ENCODE measurements at regions not wholly inside any gene's neighbourhood (a gene's known extent, or its start where the extent isn't known, plus 50 kb on each side); places are given as distances from the start of the nearest gene placed in this dataset.
A peak's percentile ranks its signal among the peaks of the same experiment; 100 is the strongest.

GRCh38 chr22:26891429-26891828, 234.0 kb downstream of the MIAT start:
- H3K36me3 Mint-ChIP-seq: peaks cover 14 to 39% of the 10 kb centered on the region in 2 donors
- Histone ChIP-seq H3K4me3 (ENCODE audit: low read length in 2 of 2) (no peak overlapping the region), H3K36me3 (ENCODE audit: insufficient read depth, low read length) (no peaks in the 10 kb centered on the region), H3K4me1 (ENCODE audit: insufficient read depth, low read length) (no peaks in the 10 kb centered on the region), H3K9me3 (ENCODE audit: control insufficient read depth in 1 of 2, low read length in 2 of 2) (no peaks in the 10 kb centered on the region), H3K27me3 (ENCODE audit: insufficient read depth, low read length) (no peaks in the 10 kb centered on the region), H3K27ac (ENCODE audit: low read depth, low read length) (no peak overlapping the region)
- H3K27ac Mint-ChIP-seq: no peak overlapping the region
- H3K27me3 Mint-ChIP-seq: peaks cover 0 to 11% of the 10 kb centered on the region in 2 donors
- DNase-seq: no peak
- ChIA-PET CTCF (ENCODE audit: partially characterized antibody) (no interaction called here), POLR2A (ENCODE audit: partially characterized antibody) (no interaction called here)
- H3K4me3 Mint-ChIP-seq: no peak overlapping the region
- intact Hi-C loops (cut with micrococcal nuclease): no loop called here
- peaks cover 0 to 1% (median 0%) of the 10 kb centered on the region in 4 donors for H3K4me1 Mint-ChIP-seq
- peaks cover 0 to 3% (median 0%) of the 10 kb centered on the region in 8 donors for H3K9me3 Mint-ChIP-seq

GRCh38 chr22:26892166-26893041, 235.0 kb downstream of the MIAT start:
- Mint-ChIP-seq H3K27ac (no peak overlapping the region), H3K27me3 (peaks cover 2 to 19% of the 10 kb centered on the region in 2 donors), H3K9me3 (peaks cover 0 to 3% (median 0%) of the 10 kb centered on the region in 8 donors), H3K36me3 (peaks cover 7 to 29% of the 10 kb centered on the region in 2 donors), H3K4me3 (no peak overlapping the region), H3K4me1 (peaks cover 0 to 1% (median 0%) of the 10 kb centered on the region in 4 donors)
- H3K4me1 ChIP-seq (ENCODE audit: insufficient read depth, low read length): no peaks in the 10 kb centered on the region
- H3K9me3 ChIP-seq (ENCODE audit: control insufficient read depth in 1 of 2, low read length in 2 of 2): no peaks in the 10 kb centered on the region
- no peaks in the 10 kb centered on the region for H3K36me3 ChIP-seq (ENCODE audit: insufficient read depth, low read length)
- no peak for DNase-seq
- ChIA-PET POLR2A (ENCODE audit: partially characterized antibody) (no interaction called here), CTCF (ENCODE audit: partially characterized antibody) (no interaction called here)
- H3K27ac ChIP-seq (ENCODE audit: low read depth, low read length): no peak overlapping the region
- no peak overlapping the region for H3K4me3 ChIP-seq (ENCODE audit: low read length in 2 of 2)
- intact Hi-C loops (cut with micrococcal nuclease): no loop called here
- no peaks in the 10 kb centered on the region for H3K27me3 ChIP-seq (ENCODE audit: insufficient read depth, low read length)

DNA sequence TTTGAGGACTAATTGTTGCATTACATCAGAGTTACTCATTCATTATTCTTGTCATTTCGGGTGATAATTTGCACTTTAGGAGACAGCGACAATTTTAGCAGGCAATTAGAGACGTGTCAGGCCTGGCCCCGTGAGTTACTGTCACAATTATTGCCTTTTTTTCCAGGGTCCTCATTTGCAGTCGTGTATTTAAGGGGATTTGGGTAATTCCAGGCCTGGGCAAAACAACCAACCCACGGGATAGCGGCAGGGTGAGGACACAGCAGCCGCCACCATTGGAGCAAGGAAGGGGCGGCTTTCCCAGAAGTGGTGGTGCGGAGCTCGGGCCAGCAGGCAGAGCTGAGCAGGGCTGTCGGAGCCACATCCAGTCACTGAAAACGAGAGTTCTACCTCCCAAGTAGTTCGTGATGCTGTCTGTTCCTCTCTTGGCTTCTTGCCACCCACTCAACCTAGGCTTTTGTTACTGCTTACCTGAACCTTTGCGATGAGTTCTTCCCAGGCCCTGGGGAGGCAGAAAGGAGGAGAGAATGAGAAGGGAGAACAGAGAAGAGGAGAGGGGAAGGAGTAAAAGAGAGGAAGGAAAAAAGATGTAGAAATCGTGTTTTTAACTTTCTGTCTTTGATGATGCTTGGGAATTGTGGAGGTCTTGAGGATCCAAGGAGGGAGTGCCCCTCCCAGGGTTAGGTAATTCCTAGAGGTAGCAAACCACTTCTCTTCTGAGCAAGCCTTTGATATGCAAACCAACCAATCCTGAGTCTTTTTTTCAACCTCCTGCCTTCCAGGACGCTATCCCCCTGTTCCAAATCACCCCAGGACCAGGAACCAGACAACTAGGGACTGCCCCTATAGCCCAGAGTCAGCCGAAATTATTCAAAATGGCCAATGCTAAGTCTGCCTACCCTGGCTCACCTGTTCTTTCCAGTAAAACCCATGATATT, 236.1 kb downstream of the MIAT start:
- peaks cover 7 to 32% of the 10 kb centered on the region in 2 donors for H3K36me3 Mint-ChIP-seq
- no peaks in the 10 kb centered on the region for H3K4me1 ChIP-seq (ENCODE audit: insufficient read depth, low read length)

DNA sequence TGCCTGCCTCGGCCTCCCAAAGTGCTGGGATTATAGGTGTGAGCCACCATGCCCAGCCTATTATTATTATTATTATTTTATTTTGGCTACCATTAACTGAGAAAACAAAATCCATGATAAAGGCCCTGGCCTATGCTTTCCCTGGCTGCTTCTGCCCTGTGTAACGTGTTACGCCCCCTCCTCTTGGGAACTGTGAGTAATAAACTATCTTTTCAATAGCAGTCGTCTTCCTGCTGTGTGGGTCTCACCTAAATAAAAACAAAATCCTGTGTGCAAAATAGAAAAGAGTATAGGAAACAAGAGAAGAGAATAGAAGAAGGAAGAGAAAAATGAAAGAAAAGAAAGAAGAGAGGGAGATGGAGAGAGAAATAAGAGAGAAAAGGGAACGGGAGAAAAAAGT, 237.0 kb downstream of the MIAT start:
- Mint-ChIP-seq H3K9me3 (peaks cover 0 to 8% (median 1%) of the 10 kb centered on the region in 8 donors), H3K27me3 (peaks cover 13 to 35% of the 10 kb centered on the region in 2 donors), H3K36me3 (peaks cover 7 to 32% of the 10 kb centered on the region in 2 donors), H3K4me3 (no peak overlapping the region), H3K4me1 (peaks cover 0 to 1% (median 0%) of the 10 kb centered on the region in 4 donors), H3K27ac (no peak overlapping the region)
- no peaks in the 10 kb centered on the region for H3K4me1 ChIP-seq (ENCODE audit: insufficient read depth, low read length)
- no peaks in the 10 kb centered on the region for H3K36me3 ChIP-seq (ENCODE audit: insufficient read depth, low read length)
- CTCF ChIA-PET (ENCODE audit: partially characterized antibody): no interaction called here
- intact Hi-C loops (cut with micrococcal nuclease): no loop called here
- H3K27ac ChIP-seq (ENCODE audit: low read depth, low read length): no peak overlapping the region
- no peaks in the 10 kb centered on the region for H3K27me3 ChIP-seq (ENCODE audit: insufficient read depth, low read length)
- H3K9me3 ChIP-seq (ENCODE audit: control insufficient read depth in 1 of 2, low read length in 2 of 2): no peaks in the 10 kb centered on the region
- POLR2A ChIA-PET (ENCODE audit: partially characterized antibody): no interaction called here
- no peak for DNase-seq
- H3K4me3 ChIP-seq (ENCODE audit: low read length in 2 of 2): no peak overlapping the region

More for the DNA sequence above, 236.1 kb downstream of the MIAT start:
- DNase-seq: no peak
- Mint-ChIP-seq H3K27me3 (peaks cover 8 to 28% of the 10 kb centered on the region in 2 donors), H3K4me1 (peaks cover 0 to 1% (median 0%) of the 10 kb centered on the region in 4 donors), H3K9me3 (peaks cover 0 to 5% (median 0%) of the 10 kb centered on the region in 8 donors), H3K4me3 (no peak overlapping the region), H3K27ac (peak overlapping the region in 1 of 7 donors; percentile 37)
- no peaks in the 10 kb centered on the region for H3K9me3 ChIP-seq (ENCODE audit: control insufficient read depth in 1 of 2, low read length in 2 of 2)
- H3K27ac ChIP-seq (ENCODE audit: low read depth, low read length): no peak overlapping the region
- ChIA-PET CTCF (ENCODE audit: partially characterized antibody) (no interaction called here), POLR2A (ENCODE audit: partially characterized antibody) (no interaction called here)
- H3K27me3 ChIP-seq (ENCODE audit: insufficient read depth, low read length): no peaks in the 10 kb centered on the region
- intact Hi-C loops (cut with micrococcal nuclease): no loop called here
- no peaks in the 10 kb centered on the region for H3K36me3 ChIP-seq (ENCODE audit: insufficient read depth, low read length)
- no peak overlapping the region for H3K4me3 ChIP-seq (ENCODE audit: low read length in 2 of 2)

- Mint-ChIP-seq H3K4me3 (peak overlapping the region in 1 of 8 donors; percentile 5), H3K9me3 (peaks cover 0 to 8% (median 1%) of the 10 kb centered on the region in 8 donors), H3K36me3 (peaks cover 6 to 28% of the 10 kb centered on the region in 2 donors), H3K27me3 (peaks cover 14 to 38% of the 10 kb centered on the region in 2 donors), H3K27ac (no peak overlapping the region), H3K4me1 (no peaks in the 10 kb centered on the region)
- intact Hi-C loops (cut with micrococcal nuclease): no loop called here
- Histone ChIP-seq H3K4me3 (ENCODE audit: low read length in 2 of 2) (no peak overlapping the region), H3K27me3 (ENCODE audit: insufficient read depth, low read length) (no peaks in the 10 kb centered on the region), H3K4me1 (ENCODE audit: insufficient read depth, low read length) (no peaks in the 10 kb centered on the region), H3K27ac (ENCODE audit: low read depth, low read length) (no peak overlapping the region), H3K36me3 (ENCODE audit: insufficient read depth, low read length) (no peaks in the 10 kb centered on the region), H3K9me3 (ENCODE audit: control insufficient read depth in 1 of 2, low read length in 2 of 2) (no peaks in the 10 kb centered on the region)
- ChIA-PET CTCF (ENCODE audit: partially characterized antibody) (no interaction called here), POLR2A (ENCODE audit: partially characterized antibody) (no interaction called here)
- no peak for DNase-seq
These were observed 237.5 kb downstream of the MIAT start for GRCh38 chr22:26894766-26895485.

DNA sequence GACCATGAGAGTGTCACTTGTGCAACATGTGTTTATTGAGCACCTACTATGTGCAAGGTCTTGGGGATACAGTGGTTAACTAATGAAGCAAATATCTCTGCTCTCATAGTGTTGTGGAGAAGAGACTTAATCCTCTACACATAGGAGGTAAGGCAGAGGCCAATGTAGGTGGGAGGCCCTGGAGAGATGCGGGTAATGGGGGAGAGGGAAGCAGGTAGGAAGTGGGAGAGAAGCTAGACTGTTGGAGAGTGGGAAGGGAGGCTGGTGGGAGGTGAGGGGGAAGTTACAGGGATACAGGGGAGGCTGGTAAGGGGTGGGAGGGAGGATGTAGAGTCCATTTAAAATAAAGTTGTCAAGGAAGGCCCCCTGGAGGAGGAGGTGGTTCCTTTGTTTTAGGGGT, 240.0 kb downstream of the MIAT start:
- H3K36me3 ChIP-seq (ENCODE audit: insufficient read depth, low read length): no peaks in the 10 kb centered on the region
- peaks cover 0 to 6% (median under 1%) of the 10 kb centered on the region in 4 donors for H3K4me1 Mint-ChIP-seq
- POLR2A ChIA-PET (ENCODE audit: partially characterized antibody): no interaction called here

More for the DNA sequence above, 240.0 kb downstream of the MIAT start:
- intact Hi-C loops (cut with micrococcal nuclease): no loop called here
- Histone ChIP-seq H3K27me3 (ENCODE audit: insufficient read depth, low read length) (no peaks in the 10 kb centered on the region), H3K4me3 (ENCODE audit: low read length in 2 of 2) (no peak overlapping the region), H3K4me1 (ENCODE audit: insufficient read depth, low read length) (peaks cover 3% of the 10 kb centered on the region), H3K27ac (ENCODE audit: low read depth, low read length) (no peak overlapping the region), H3K9me3 (ENCODE audit: control insufficient read depth in 1 of 2, low read length in 2 of 2) (no peaks in the 10 kb centered on the region)
- H3K27me3 Mint-ChIP-seq: peaks cover 14 to 43% of the 10 kb centered on the region in 2 donors
- no peak overlapping the region for H3K27ac Mint-ChIP-seq
- H3K4me3 Mint-ChIP-seq: no peak overlapping the region
- peaks cover 0 to 8% (median 1%) of the 10 kb centered on the region in 8 donors for H3K9me3 Mint-ChIP-seq
- DNase-seq: no peak
- CTCF ChIA-PET (ENCODE audit: partially characterized antibody): no interaction called here
- H3K36me3 Mint-ChIP-seq: peaks cover 6 to 20% of the 10 kb centered on the region in 2 donors

Data from CD4-positive, alpha-beta memory T cell (primary cell).